Prostate gland (tissue), 2 donors: ENCODE measurements at regions not wholly inside any gene's neighbourhood (a gene's known extent, or its start where the extent isn't known, plus 50 kb on each side); places are given as distances from the start of the nearest gene placed in this dataset.

Experiments
- DNase-seq: peaks from one replicate; pipeline ENCODE4 v3.0.0-alpha.2; 2019; ENCODE audit warnings: low spot score
- H3K27ac ChIP-seq, 2 donors: fragments of 200-600 bp; sonication (generic); 2 replicates each; pipeline ENCODE4 v1.5.1; 2017 to 2019
- H3K27me3 ChIP-seq: fragments of 200-600 bp; sonication (generic); replicated peaks from 2 replicates; pipeline ENCODE4 v1.5.1; 2019; ENCODE audit not compliant: insufficient read depth
- H3K36me3 ChIP-seq, 2 donors: fragments of 200-600 bp; sonication (generic); 1 replicate in 1 of 2; 2 replicates in 1 of 2; pipeline versions ENCODE4 v1.5.1 to v1.8.1; 2017 to 2019
- H3K4me1 ChIP-seq: fragments of 200-600 bp; sonication (generic); replicated peaks from 2 replicates; pipeline ENCODE4 v1.5.1; 2019
- H3K4me3 ChIP-seq, 2 donors: fragments of 200-600 bp; sonication (generic); 2 replicates each; pipeline ENCODE4 v1.5.1; 2017 to 2019
- H3K9me3 ChIP-seq: fragments of 200-600 bp; sonication (generic); 2 replicates; pipeline ENCODE4 v1.5.1; 2017
- CTCF ChIP-seq, 4 experiments: fragments of 200-600 bp in 2 of 4; fragments of 450-650 bp in 2 of 4; sonication (generic) in 2 of 4; IDR thresholded peaks; 1 replicate in 3 of 4; 2 replicates in 1 of 4; pipeline ENCODE4 v1.5.1; 2016 to 2019; ENCODE audit warnings: antibody characterized with exemption in 4 of 4, mild to moderate bottlenecking in 2 of 4, moderate library complexity in 2 of 4
- POLR2A ChIP-seq: fragments of 450-650 bp; IDR thresholded peaks from one replicate; pipeline ENCODE4 v1.6.1; 2016; ENCODE audit warnings: antibody characterized with exemption, mild to moderate bottlenecking
- POLR2AphosphoS5 ChIP-seq: sonication (generic); formaldehyde crosslinking; IDR thresholded peaks from one replicate; pipeline ENCODE4 v1.6.1; 2017; ENCODE audit warnings: antibody characterized with exemption
- WGBS: methylation state at CpG from one replicate; pipeline ENCODE4 v1.1.5; 2018; 5-methylcytosine and 5-hydroxymethylcytosine counted together
- intact Hi-C: fragments of 100-400 bp; cut with DNase I; formaldehyde crosslinking; loops from one replicate; pipeline ENCODE4 v1.14.2; 2022

GRCh38 chr15:93286446-93286845, 197.4 kb upstream of the RGMA start:
- H3K4me1 ChIP-seq: no peaks in the 10 kb centered on the region
- no peaks in the 10 kb centered on the region for H3K9me3 ChIP-seq
- no peak for TF ChIP-seq POLR2AphosphoS5
- H3K36me3 ChIP-seq: no peaks in the 10 kb centered on the region
- H3K27ac ChIP-seq: no peak overlapping the region
- no peak for DNase-seq
- no peaks in the 10 kb centered on the region for H3K27me3 ChIP-seq
- H3K4me3 ChIP-seq: no peak overlapping the region
- intact Hi-C loops: no loop called here
- 86% methylated on average over 1 of the region's 1 CpG for WGBS

- Histone ChIP-seq H3K9me3 (no peaks in the 10 kb centered on the region), H3K4me3 (no peak overlapping the region), H3K27me3 (no peaks in the 10 kb centered on the region), H3K4me1 (no peaks in the 10 kb centered on the region), H3K36me3 (no peaks in the 10 kb centered on the region), H3K27ac (no peak overlapping the region)
- DNase-seq: no peak
- intact Hi-C loops: no loop called here
- 52% methylated on average over 4 of the region's 4 CpGs for WGBS
- no peak for TF ChIP-seq POLR2AphosphoS5
- TF ChIP-seq POLR2A: no peak
- TF ChIP-seq CTCF (IDR thresholded peaks at IDR 0.05): no peak
Observed at GRCh38 chr15:93283854-93284253, 194.8 kb upstream of the RGMA start.

- H3K36me3 ChIP-seq: no peaks in the 10 kb centered on the region
- no peak overlapping the region for H3K4me3 ChIP-seq
- intact Hi-C loops: no loop called here
- 67% methylated on average over 3 of the region's 3 CpGs for WGBS
- no peak overlapping the region for H3K27ac ChIP-seq
- no peak for DNase-seq
- H3K4me1 ChIP-seq: no peaks in the 10 kb centered on the region
- H3K27me3 ChIP-seq: no peaks in the 10 kb centered on the region
- TF ChIP-seq POLR2AphosphoS5: no peak
- TF ChIP-seq CTCF (IDR thresholded peaks at IDR 0.05): no peak
- no peak for TF ChIP-seq POLR2A
- H3K9me3 ChIP-seq: no peaks in the 10 kb centered on the region
Observed at GRCh38 chr15:93282808-93283207, 193.8 kb upstream of the RGMA start.

GRCh38 chr15:93278783-93279182, 189.8 kb upstream of the RGMA start:
- 96% methylated on average over 3 of the region's 3 CpGs for WGBS
- Histone ChIP-seq H3K9me3 (no peaks in the 10 kb centered on the region), H3K36me3 (no peaks in the 10 kb centered on the region), H3K4me3 (no peak overlapping the region), H3K4me1 (no peaks in the 10 kb centered on the region), H3K27me3 (no peaks in the 10 kb centered on the region), H3K27ac (no peak overlapping the region)
- no peak for DNase-seq
- no peak for TF ChIP-seq POLR2AphosphoS5
- intact Hi-C loops: no loop called here

GRCh38 chr15:93278006-93278405, 189.0 kb upstream of the RGMA start:
- intact Hi-C loops: no loop called here
- Histone ChIP-seq H3K4me3 (no peak overlapping the region), H3K27ac (no peak overlapping the region), H3K36me3 (no peaks in the 10 kb centered on the region), H3K4me1 (no peaks in the 10 kb centered on the region), H3K27me3 (no peaks in the 10 kb centered on the region), H3K9me3 (no peaks in the 10 kb centered on the region)
- no peak for TF ChIP-seq CTCF (IDR thresholded peaks at IDR 0.05)
- no peak for TF ChIP-seq POLR2A
- TF ChIP-seq POLR2AphosphoS5: no peak
- 87% methylated on average over 10 of the region's 10 CpGs for WGBS
- DNase-seq: no peak

GRCh38 chr15:93274257-93274656, 185.2 kb upstream of the RGMA start:
- TF ChIP-seq POLR2A: no peak
- no peak for TF ChIP-seq CTCF (IDR thresholded peaks at IDR 0.05)
- no peak for TF ChIP-seq POLR2AphosphoS5
- Histone ChIP-seq H3K9me3 (no peaks in the 10 kb centered on the region), H3K4me1 (no peaks in the 10 kb centered on the region), H3K27me3 (no peaks in the 10 kb centered on the region), H3K36me3 (no peaks in the 10 kb centered on the region), H3K4me3 (no peak overlapping the region), H3K27ac (no peak overlapping the region)
- WGBS: 83% methylated on average over 6 of the region's 6 CpGs
- intact Hi-C loops: no loop called here
- DNase-seq: no peak
